MM.1S (cell line): ENCODE measurements at regions not wholly inside any gene's neighbourhood (a gene's known extent, or its start where the extent isn't known, plus 50 kb on each side); places are given as distances from the start of the nearest gene placed in this dataset.

Experiments used
- CTCF ChIP-seq: fragments of 300-600 bp; sonication (generic); IDR thresholded peaks from 2 replicates; pipeline ENCODE4 v1.5.1; 2016; ENCODE audit warnings: antibody characterized with exemption, low read length, mixed read lengths
- EZH2 ChIP-seq: fragments of 300-600 bp; sonication (generic); optimal IDR thresholded peaks from 2 replicates; pipeline ENCODE3; 2017; ENCODE audit warnings: low read depth, mild to moderate bottlenecking, antibody characterized with exemption, low read length, mixed read lengths
- EZH2phosphoT487 ChIP-seq: fragments of 300-600 bp; sonication (generic); IDR thresholded peaks from 2 replicates; pipeline ENCODE4 v1.6.1; 2018; ENCODE audit warnings: antibody characterized with exemption, low read length

DNA sequence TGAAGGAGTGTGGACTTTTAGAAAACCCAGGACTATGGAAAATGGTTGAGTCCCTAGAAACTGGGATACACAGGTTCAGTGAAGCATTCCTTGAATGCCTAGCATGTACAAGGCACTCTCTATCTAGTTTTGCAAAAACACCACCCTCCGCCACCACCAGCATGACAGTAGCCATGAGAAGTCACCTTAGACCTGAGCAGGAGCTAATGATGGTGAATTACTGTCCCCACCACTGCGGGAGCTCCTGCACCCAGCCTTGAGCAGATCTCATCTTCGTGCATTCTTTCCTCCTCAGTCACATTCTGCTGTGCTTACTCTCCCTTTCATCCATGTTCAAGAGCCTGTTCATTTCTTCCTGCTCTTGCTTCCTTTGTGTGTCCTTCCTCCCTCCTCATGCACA is 86.2 kb upstream of the ZNF516 start:
- TF ChIP-seq CTCF: no peak
- no peak for TF ChIP-seq EZH2
- no peak for TF ChIP-seq EZH2phosphoT487
